ENCODE measurements at regions not wholly inside any gene's neighbourhood (a gene's known extent, or its start where the extent isn't known, plus 50 kb on each side); places are given as distances from the start of the nearest gene placed in this dataset.

GRCh38 chr13:89943139-89943538 is 1404.3 kb upstream of the MIR17HG start:
- no peak for TF ChIP-seq CTCF (IDR thresholded peaks at IDR 0.05; ENCODE audit: low read depth, low read length, missing input control)
- TF ChIP-seq ATF3 (IDR thresholded peaks at IDR 0.05): no peak
- TF ChIP-seq FOXA1 (IDR thresholded peaks at IDR 0.05): no peak
- TF ChIP-seq TAF1 (conservative IDR thresholded peaks at IDR 0.05): no peak
- TF ChIP-seq JUND (IDR thresholded peaks at IDR 0.05): no peak
- no peak for TF ChIP-seq RAD21 (IDR thresholded peaks at IDR 0.05)
- TF ChIP-seq MAX (IDR thresholded peaks at IDR 0.05): no peak

Measured in liver (tissue), 3 donors.